Activated CD4-positive, alpha-beta T cell treated with anti-CD3 and anti-CD28 coated beads, Interleukin-2, amount 10 ng/mL, durations not matched to agents 7 days and 5 days (primary cell): ENCODE measurements at regions not wholly inside any gene's neighbourhood (a gene's known extent, or its start where the extent isn't known, plus 50 kb on each side); places are given as distances from the start of the nearest gene placed in this dataset.

Experiments used
- CTCF ChIA-PET: fragments of 350-600 bp; sonication (Branson Sonifier 250); formaldehyde crosslinking; loops from one replicate; lab custom pipeline; 2021; ENCODE audit warnings: antibody characterized with exemption; lab: Charles Lee
- POLR2A ChIA-PET: fragments of 350-600 bp; sonication (Branson Sonifier 250); formaldehyde crosslinking; loops from one replicate; lab custom pipeline; 2021; ENCODE audit warnings: antibody characterized with exemption; lab: Charles Lee
- DNase-seq: peaks from one replicate; pipeline ENCODE4 v3.0.0-alpha.2; 2020
- H3K27ac Mint-ChIP-seq: one replicate; pipeline ENCODE4 v1.8.0; 2021; ENCODE audit warnings: mild to moderate bottlenecking, moderate library complexity, mixed read lengths
- H3K27me3 Mint-ChIP-seq: one replicate; pipeline ENCODE4 v1.8.0; 2021; ENCODE audit warnings: mixed read lengths
- H3K36me3 Mint-ChIP-seq: one replicate; pipeline ENCODE4 v1.8.0; 2021; ENCODE audit warnings: low read depth, mixed read lengths
- H3K4me1 Mint-ChIP-seq: one replicate; pipeline ENCODE4 v1.8.0; 2021; ENCODE audit warnings: mixed read lengths
- H3K4me3 Mint-ChIP-seq: one replicate; pipeline ENCODE4 v1.8.0; 2021; ENCODE audit warnings: mild to moderate bottlenecking, moderate library complexity, mixed read lengths
- H3K9me3 Mint-ChIP-seq: one replicate; pipeline ENCODE4 v1.8.0; 2021; ENCODE audit warnings: mixed read lengths

DNA sequence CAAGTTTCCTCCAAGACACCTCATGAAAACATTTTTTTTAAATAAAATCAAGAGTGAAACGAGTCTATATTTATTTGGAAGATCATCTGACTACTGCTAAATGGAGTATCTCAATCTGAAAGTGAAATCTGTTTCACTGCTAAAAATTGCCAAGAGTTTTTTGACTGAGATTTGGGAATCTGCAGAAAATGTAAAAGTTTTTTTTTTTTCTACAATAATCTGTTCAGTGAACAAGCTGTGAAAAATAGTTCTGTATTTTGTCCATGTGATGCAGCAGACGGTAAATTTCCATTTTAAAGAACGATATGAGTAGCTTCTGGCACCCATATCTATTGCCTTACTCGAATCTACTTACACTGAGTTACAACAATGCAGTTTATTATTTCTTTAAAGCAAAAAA is 519.7 kb downstream of the PLCL1 start:
- no peak overlapping the region for H3K27ac Mint-ChIP-seq
- H3K36me3 Mint-ChIP-seq: no peaks in the 10 kb centered on the region
- no peak for DNase-seq
- ChIA-PET POLR2A (no interaction called here), CTCF (no interaction called here)
- no peak overlapping the region for H3K4me3 Mint-ChIP-seq
- peaks cover 53% of the 10 kb centered on the region for H3K27me3 Mint-ChIP-seq
- H3K4me1 Mint-ChIP-seq: peaks cover 30% of the 10 kb centered on the region
- H3K9me3 Mint-ChIP-seq: peaks cover 2% of the 10 kb centered on the region

- Mint-ChIP-seq H3K4me3 (no peak overlapping the region), H3K27ac (no peak overlapping the region), H3K27me3 (peaks cover 52% of the 10 kb centered on the region), H3K9me3 (no peaks in the 10 kb centered on the region), H3K36me3 (no peaks in the 10 kb centered on the region), H3K4me1 (peaks cover 24% of the 10 kb centered on the region)
- ChIA-PET POLR2A (no interaction called here), CTCF (no interaction called here)
- no peak for DNase-seq
Observed at GRCh38 chr2:198322275-198322674, 517.9 kb downstream of the PLCL1 start.

GRCh38 chr2:198321522-198322088 is 517.2 kb downstream of the PLCL1 start:
- ChIA-PET POLR2A (no interaction called here), CTCF (no interaction called here)
- no peaks in the 10 kb centered on the region for H3K9me3 Mint-ChIP-seq
- peaks cover 17% of the 10 kb centered on the region for H3K4me1 Mint-ChIP-seq
- peaks cover 59% of the 10 kb centered on the region for H3K27me3 Mint-ChIP-seq
- no peaks in the 10 kb centered on the region for H3K36me3 Mint-ChIP-seq
- H3K4me3 Mint-ChIP-seq: no peak overlapping the region
- DNase-seq: no peak
- no peak overlapping the region for H3K27ac Mint-ChIP-seq

DNA sequence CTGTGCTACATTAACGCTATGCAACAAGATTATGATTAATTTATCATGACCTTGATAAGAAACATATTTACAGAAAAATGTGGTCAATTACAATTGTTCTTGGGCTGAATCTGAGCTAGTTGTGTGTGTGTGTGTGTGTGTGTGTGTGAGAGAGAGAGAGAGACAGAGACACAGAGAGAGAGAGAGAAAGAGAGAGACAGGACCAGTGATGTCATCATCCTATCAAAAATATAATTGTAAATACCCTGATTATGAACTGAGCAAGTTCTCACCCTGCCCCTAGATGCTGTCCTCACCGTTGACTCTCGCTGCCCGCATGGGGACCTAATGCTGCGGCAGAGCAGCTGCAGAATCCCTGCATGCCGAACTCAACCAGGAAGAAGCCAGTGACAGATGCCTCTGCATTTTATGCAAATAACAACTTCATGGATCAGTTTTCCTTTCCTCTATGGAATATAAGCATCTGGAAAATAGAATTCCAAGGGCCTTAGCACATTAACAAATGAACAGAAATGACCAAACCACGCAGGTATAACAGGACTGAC is 512.5 kb downstream of the PLCL1 start:
- ChIA-PET POLR2A (no interaction called here), CTCF (no interaction called here)
- no peak for DNase-seq
- no peaks in the 10 kb centered on the region for H3K36me3 Mint-ChIP-seq
- H3K27ac Mint-ChIP-seq: no peak overlapping the region
- no peaks in the 10 kb centered on the region for H3K9me3 Mint-ChIP-seq
- no peaks in the 10 kb centered on the region for H3K4me1 Mint-ChIP-seq
- H3K4me3 Mint-ChIP-seq: no peak overlapping the region
- peaks cover 66% of the 10 kb centered on the region for H3K27me3 Mint-ChIP-seq

DNA sequence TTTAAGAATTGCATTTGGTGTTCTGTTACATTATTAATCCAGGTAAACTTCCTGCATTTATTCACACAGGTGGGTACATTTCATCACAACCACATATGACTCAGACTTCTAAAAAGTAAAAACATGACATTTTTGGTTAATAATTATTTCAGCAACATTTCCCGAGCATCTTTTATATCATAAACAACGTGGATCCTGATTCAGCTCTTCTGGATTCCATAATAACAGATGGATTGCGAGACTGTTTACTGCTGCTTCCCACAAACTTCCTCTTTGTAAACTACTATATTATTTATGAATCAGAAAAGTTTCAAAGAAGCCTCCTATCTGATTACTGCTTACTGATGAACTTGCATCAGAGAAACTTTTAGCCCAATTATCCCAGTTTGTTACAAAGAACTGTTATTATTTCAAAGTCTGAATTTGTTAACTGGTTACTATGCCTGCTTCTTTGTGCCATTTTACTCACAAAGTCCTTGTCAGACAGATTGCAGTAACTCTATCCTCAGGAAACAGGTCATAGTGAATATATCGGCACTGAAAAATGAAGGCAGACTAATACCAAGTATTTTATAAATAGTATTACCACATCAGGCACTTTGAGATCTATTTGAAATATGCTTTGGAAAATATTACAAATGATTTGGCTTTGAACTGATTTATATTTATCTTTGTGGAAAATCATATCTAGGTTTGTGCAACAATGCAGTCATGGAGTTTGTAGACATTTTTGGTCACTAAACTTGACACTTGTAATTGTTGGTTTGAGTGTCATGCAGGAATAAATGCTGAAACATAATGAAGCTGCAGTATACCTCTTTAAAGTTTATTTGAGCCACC is 511.6 kb downstream of the PLCL1 start:
- H3K4me3 Mint-ChIP-seq: no peak overlapping the region
- CTCF ChIA-PET: no interaction called here
- peaks cover 61% of the 10 kb centered on the region for H3K27me3 Mint-ChIP-seq
- DNase-seq: no peak
- H3K27ac Mint-ChIP-seq: no peak overlapping the region
- H3K4me1 Mint-ChIP-seq: no peaks in the 10 kb centered on the region
- H3K9me3 Mint-ChIP-seq: no peaks in the 10 kb centered on the region
- no peaks in the 10 kb centered on the region for H3K36me3 Mint-ChIP-seq
- POLR2A ChIA-PET: no interaction called here

GRCh38 chr2:198314559-198315153 is 510.3 kb downstream of the PLCL1 start:
- CTCF ChIA-PET: interaction anchor here (0.7 to 1.8 kb wide), 3 partner anchors 17 to 1414 kb away, joined by 4 to 7 read pairs (median 4); no protein-coding TSS in a partner anchor
- no peaks in the 10 kb centered on the region for H3K9me3 Mint-ChIP-seq
- H3K4me3 Mint-ChIP-seq: no peak overlapping the region
- no peaks in the 10 kb centered on the region for H3K36me3 Mint-ChIP-seq
- H3K27me3 Mint-ChIP-seq: peaks cover 53% of the 10 kb centered on the region
- POLR2A ChIA-PET: no interaction called here
- DNase-seq: peak; percentile 33
- H3K27ac Mint-ChIP-seq: no peak overlapping the region
- no peaks in the 10 kb centered on the region for H3K4me1 Mint-ChIP-seq

DNA sequence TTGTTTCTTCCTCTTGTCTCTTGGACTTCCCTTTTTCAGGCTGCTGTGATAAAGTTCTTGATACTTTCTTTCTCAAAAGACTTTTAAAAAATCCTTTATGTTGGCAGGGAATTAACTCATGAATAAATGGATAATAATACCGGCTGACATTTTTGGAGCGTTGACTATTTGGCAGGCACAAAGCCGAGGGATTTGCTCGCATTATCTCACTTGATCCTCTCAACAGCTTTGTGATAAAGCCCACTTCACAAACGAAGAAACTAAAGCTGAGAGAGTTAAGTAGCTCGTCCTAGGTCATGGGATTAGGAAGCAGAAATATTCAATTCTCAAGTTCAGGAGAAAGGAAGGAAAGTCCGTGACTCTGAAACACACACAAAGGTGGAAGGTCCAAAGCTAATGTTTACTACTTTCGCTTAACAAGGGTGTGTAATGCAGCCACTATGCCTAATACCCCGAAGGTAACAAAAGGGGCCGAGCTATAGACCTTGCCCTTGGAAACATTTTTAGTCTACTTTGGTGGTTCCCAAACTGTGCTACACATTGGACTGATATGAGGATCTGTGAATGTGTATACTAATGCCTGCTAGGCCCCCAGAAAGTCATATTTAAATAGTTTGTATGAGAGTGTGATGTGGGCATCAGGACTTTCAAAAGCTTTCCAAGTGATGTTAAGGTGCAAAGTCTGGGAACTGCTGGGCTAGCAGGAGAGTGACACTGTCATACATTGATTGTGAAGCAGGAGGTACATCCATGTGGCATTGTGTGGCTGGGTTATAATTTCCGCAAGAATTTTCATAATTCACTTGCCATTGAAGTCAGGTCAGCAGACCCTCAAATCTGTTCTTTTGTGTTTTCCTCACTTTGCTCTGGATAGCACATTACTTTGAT is 508.4 kb downstream of the PLCL1 start:
- no peaks in the 10 kb centered on the region for H3K4me1 Mint-ChIP-seq

GRCh38 chr2:198311020-198311419 is 506.6 kb downstream of the PLCL1 start:
- Mint-ChIP-seq H3K36me3 (no peaks in the 10 kb centered on the region), H3K4me3 (no peak overlapping the region), H3K9me3 (no peaks in the 10 kb centered on the region), H3K4me1 (no peaks in the 10 kb centered on the region), H3K27me3 (peaks cover 47% of the 10 kb centered on the region), H3K27ac (no peak overlapping the region)
- ChIA-PET CTCF (no interaction called here), POLR2A (no interaction called here)
- no peak for DNase-seq

More for the DNA sequence above, 508.4 kb downstream of the PLCL1 start:
- Mint-ChIP-seq H3K9me3 (no peaks in the 10 kb centered on the region), H3K27ac (no peak overlapping the region), H3K4me3 (no peak overlapping the region), H3K27me3 (peaks cover 55% of the 10 kb centered on the region), H3K36me3 (no peaks in the 10 kb centered on the region)
- POLR2A ChIA-PET: interaction anchor here (0.6 kb wide), 1 partner anchor 16 kb away, joined by 3 read pairs; no protein-coding TSS in a partner anchor
- CTCF ChIA-PET: no interaction called here
- DNase-seq: no peak

DNA sequence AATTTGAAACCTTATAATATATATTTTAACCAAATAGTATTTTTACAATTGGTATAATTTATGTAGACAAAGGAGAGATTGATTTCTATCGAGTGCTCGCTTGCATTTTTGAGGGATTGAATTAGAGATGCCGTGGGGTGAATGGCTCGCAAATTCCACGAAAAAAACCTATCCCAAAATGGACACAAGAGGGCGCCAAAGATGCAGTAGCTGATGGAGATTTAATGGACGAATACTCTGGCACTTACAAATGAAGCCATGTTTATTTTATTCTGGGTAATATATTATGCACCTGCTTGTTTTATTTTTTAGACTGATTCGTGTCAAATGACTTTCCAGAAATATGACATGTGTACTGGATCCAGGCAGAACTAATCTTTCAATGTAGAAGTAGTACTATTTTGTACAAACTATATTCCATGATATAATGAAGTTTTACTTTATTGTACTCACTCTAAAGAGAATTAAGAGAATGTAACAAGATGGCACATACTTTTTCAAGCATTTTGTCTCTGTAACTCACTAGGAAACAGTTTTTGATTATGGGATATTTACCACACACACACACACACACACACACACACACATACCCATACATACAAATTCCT is 505.4 kb downstream of the PLCL1 start:
- Mint-ChIP-seq H3K4me1 (no peaks in the 10 kb centered on the region), H3K9me3 (no peaks in the 10 kb centered on the region), H3K4me3 (no peak overlapping the region), H3K36me3 (no peaks in the 10 kb centered on the region), H3K27me3 (peaks cover 38% of the 10 kb centered on the region), H3K27ac (no peak overlapping the region)
- CTCF ChIA-PET: no interaction called here
- peak; percentile 73 for DNase-seq
- POLR2A ChIA-PET: no interaction called here

DNA sequence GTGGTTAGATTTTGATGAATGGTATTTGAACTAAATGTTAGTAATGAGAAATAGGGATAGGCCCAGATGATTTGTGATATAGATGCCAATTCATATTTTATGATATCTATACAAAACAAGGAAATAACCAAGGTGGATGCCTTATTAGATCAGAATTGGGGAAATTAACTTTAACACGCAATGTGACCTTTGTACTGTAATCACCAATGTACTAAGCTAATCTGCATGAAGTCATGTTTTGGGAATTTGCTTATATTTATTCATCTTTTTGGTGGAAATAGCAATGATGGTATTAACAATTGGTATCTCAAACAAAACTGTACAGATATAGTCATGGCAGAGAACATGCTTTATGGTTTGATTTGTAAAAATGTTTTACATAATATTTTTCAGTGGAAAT is 504.7 kb downstream of the PLCL1 start:
- ChIA-PET POLR2A (no interaction called here), CTCF (no interaction called here)
- Mint-ChIP-seq H3K27ac (no peak overlapping the region), H3K4me1 (no peaks in the 10 kb centered on the region), H3K9me3 (no peaks in the 10 kb centered on the region), H3K4me3 (no peak overlapping the region), H3K27me3 (peaks cover 41% of the 10 kb centered on the region), H3K36me3 (no peaks in the 10 kb centered on the region)
- no peak for DNase-seq

- no peaks in the 10 kb centered on the region for H3K4me1 Mint-ChIP-seq
- H3K36me3 Mint-ChIP-seq: no peaks in the 10 kb centered on the region
- H3K27me3 Mint-ChIP-seq: peaks cover 36% of the 10 kb centered on the region
- POLR2A ChIA-PET: no interaction called here
- H3K9me3 Mint-ChIP-seq: no peaks in the 10 kb centered on the region
- no peak overlapping the region for H3K27ac Mint-ChIP-seq
- DNase-seq: no peak
- CTCF ChIA-PET: no interaction called here
- no peak overlapping the region for H3K4me3 Mint-ChIP-seq
Observed at GRCh38 chr2:198308368-198308767, 504.0 kb downstream of the PLCL1 start.

DNA sequence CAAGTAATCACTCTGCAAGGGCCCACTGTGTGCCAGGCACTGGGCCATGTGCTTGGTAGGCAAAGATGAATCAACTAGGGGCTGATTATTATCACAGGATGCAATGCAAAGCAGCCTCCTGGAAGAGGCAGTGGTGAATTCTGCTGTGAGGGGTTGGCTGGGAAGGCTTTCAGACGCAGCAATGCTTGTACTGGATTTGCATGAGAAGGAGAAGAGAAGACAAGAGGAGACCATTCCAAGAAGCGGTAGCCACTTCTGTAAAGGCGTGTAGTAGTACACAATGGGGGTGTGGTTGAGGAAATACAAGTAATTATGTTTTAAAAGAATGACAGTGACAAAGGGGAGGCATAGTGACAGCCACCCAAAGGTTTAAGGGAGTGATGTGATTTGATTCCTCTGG is 502.7 kb downstream of the PLCL1 start:
- Mint-ChIP-seq H3K27me3 (peaks cover 25% of the 10 kb centered on the region), H3K27ac (no peak overlapping the region), H3K36me3 (no peaks in the 10 kb centered on the region), H3K4me3 (no peak overlapping the region), H3K4me1 (no peaks in the 10 kb centered on the region), H3K9me3 (no peaks in the 10 kb centered on the region)
- DNase-seq: no peak
- CTCF ChIA-PET: no interaction called here
- POLR2A ChIA-PET: no interaction called here
